WTC11 (cell line): ENCODE measurements at regions not wholly inside any gene's neighbourhood (a gene's known extent, or its start where the extent isn't known, plus 50 kb on each side); places are given as distances from the start of the nearest gene placed in this dataset.

Experiments
- ATAC-seq: fragments of 200-7000 bp; cut with Tn5 transposase; 2 replicates; pipeline ENCODE4 v1.10.0; 2021; ENCODE audit warnings: mild to moderate bottlenecking, moderate library complexity
- CTCF ChIA-PET: fragments of 300-600 bp; sonication (Branson Sonifier 250); formaldehyde crosslinking; loops from one replicate; lab custom pipeline; 2021; ENCODE audit warnings: antibody characterized with exemption; lab: Charles Lee
- POLR2A ChIA-PET: fragments of 350-600 bp; sonication (Branson Sonifier 250); formaldehyde crosslinking; loops from one replicate; lab custom pipeline; 2021; ENCODE audit warnings: antibody characterized with exemption; lab: Charles Lee
- DNase-seq: peaks from one replicate; pipeline ENCODE4 v3.0.0; 2021; ENCODE audit warnings: low spot score
- H3K27ac Mint-ChIP-seq: 2 replicates; pipeline ENCODE4 v1.8.0; 2021; ENCODE audit warnings: mixed read lengths
- H3K27me3 Mint-ChIP-seq: 2 replicates; pipeline ENCODE4 v1.8.0; 2021; ENCODE audit warnings: low read depth, mild to moderate bottlenecking, moderate library complexity, mixed read lengths
- H3K36me3 Mint-ChIP-seq: 2 replicates; pipeline ENCODE4 v1.8.0; 2021; ENCODE audit warnings: mixed read lengths
- H3K4me1 Mint-ChIP-seq: 2 replicates; pipeline ENCODE4 v1.8.0; 2022; ENCODE audit warnings: mixed read lengths
- H3K4me3 Mint-ChIP-seq: 2 replicates; pipeline ENCODE4 v1.8.0; 2021; ENCODE audit warnings: mild to moderate bottlenecking, moderate library complexity, mixed read lengths
- H3K9me3 Mint-ChIP-seq: 2 replicates; pipeline ENCODE4 v1.8.0; 2021; ENCODE audit warnings: mixed read lengths
- ELF4 ChIP-seq: sonication (generic); formaldehyde crosslinking; IDR thresholded peaks from 2 replicates; pipeline ENCODE4 v1.8.1; 2022; ENCODE audit warnings: low read depth, mild to moderate bottlenecking, moderate library complexity, missing genetic modification reagents
- ESRRA ChIP-seq: sonication (generic); formaldehyde crosslinking; IDR thresholded peaks from 2 replicates; pipeline ENCODE4 v1.8.1; 2022; ENCODE audit warnings: mild to moderate bottlenecking, missing genetic modification reagents, borderline replicate concordance
- FOXK1 ChIP-seq: sonication (generic); formaldehyde crosslinking; IDR thresholded peaks from 2 replicates; pipeline ENCODE4 v1.8.0; 2022; ENCODE audit warnings: mild to moderate bottlenecking, moderate library complexity, missing genetic modification reagents
- FOXP4 ChIP-seq: sonication (generic); formaldehyde crosslinking; IDR thresholded peaks from 2 replicates; pipeline ENCODE4 v1.8.0; 2022; ENCODE audit warnings: mild to moderate bottlenecking, missing genetic modification reagents
- GRHL2 ChIP-seq: fragments of 250-450 bp; sonication (Bioruptor Pico); IDR thresholded peaks from 2 replicates; pipeline ENCODE4 v1.8.0; 2022; ENCODE audit warnings: mild to moderate bottlenecking, moderate library complexity; ENCODE audit not compliant: insufficient replicate concordance, severe bottlenecking
- IRF1 ChIP-seq: sonication (generic); formaldehyde crosslinking; IDR thresholded peaks from 2 replicates; pipeline ENCODE4 v1.8.0; 2023; ENCODE audit warnings: missing genetic modification reagents
- IRF2 ChIP-seq: sonication (generic); formaldehyde crosslinking; IDR thresholded peaks from 2 replicates; pipeline ENCODE4 v1.8.0; 2022; ENCODE audit warnings: low read depth, missing genetic modification reagents, borderline replicate concordance
- JAZF1 ChIP-seq: fragments of 250-450 bp; sonication (Bioruptor Pico); IDR thresholded peaks from 2 replicates; pipeline ENCODE4 v1.9.0; 2021; ENCODE audit warnings: moderate library complexity, mild to moderate bottlenecking, inconsistent platforms
- JUN ChIP-seq: sonication (generic); formaldehyde crosslinking; IDR thresholded peaks from 2 replicates; pipeline ENCODE4 v1.8.0; 2023; ENCODE audit warnings: mild to moderate bottlenecking, missing genetic modification reagents
- MAX ChIP-seq: sonication (generic); formaldehyde crosslinking; IDR thresholded peaks from 2 replicates; pipeline ENCODE4 v1.8.0; 2022; ENCODE audit warnings: mild to moderate bottlenecking, missing genetic modification reagents
- NR1H2 ChIP-seq: sonication (generic); formaldehyde crosslinking; IDR thresholded peaks from 2 replicates; pipeline ENCODE4 v1.9.0; 2021; ENCODE audit warnings: mild to moderate bottlenecking, moderate library complexity, missing genetic modification reagents
- RORB ChIP-seq: fragments of 250-450 bp; sonication (Bioruptor Pico); IDR thresholded peaks from 2 replicates; pipeline ENCODE4 v1.9.0; 2021; ENCODE audit warnings: mild to moderate bottlenecking
- SP1 ChIP-seq: sonication (generic); formaldehyde crosslinking; conservative IDR thresholded peaks from 2 replicates; pipeline ENCODE4 v1.8.1; 2022; ENCODE audit warnings: missing genetic modification reagents
- TP53 ChIP-seq: sonication (generic); formaldehyde crosslinking; IDR thresholded peaks from 2 replicates; pipeline ENCODE4 v1.8.1; 2023; ENCODE audit warnings: mild to moderate bottlenecking, missing genetic modification reagents
- ZMAT4 ChIP-seq: fragments of 250-450 bp; sonication (Bioruptor Pico); IDR thresholded peaks from 2 replicates; pipeline ENCODE4 v1.9.0; 2021; ENCODE audit warnings: mild to moderate bottlenecking
- ZNF317 ChIP-seq: sonication (generic); formaldehyde crosslinking; IDR thresholded peaks from 2 replicates; pipeline ENCODE4 v1.8.1; 2023; ENCODE audit warnings: low read depth, mild to moderate bottlenecking, moderate library complexity, missing genetic modification reagents, borderline replicate concordance
- ZNF532 ChIP-seq: fragments of 250-450 bp; sonication (Bioruptor Pico); IDR thresholded peaks from 2 replicates; pipeline ENCODE4 v1.9.0; 2021; ENCODE audit warnings: mild to moderate bottlenecking, borderline replicate concordance
- TF ChIP-seq, protein P1 (sequence below): fragments of 250-450 bp; sonication (Bioruptor Pico); conservative IDR thresholded peaks from 2 replicates; pipeline ENCODE4 v1.9.0; 2021; ENCODE audit warnings: mild to moderate bottlenecking
- TF ChIP-seq, protein P2 (sequence below): fragments of 250-450 bp; sonication (Bioruptor Pico); IDR thresholded peaks from 2 replicates; pipeline ENCODE4 v1.9.0; 2021; ENCODE audit warnings: moderate library complexity, mild to moderate bottlenecking, inconsistent platforms, borderline replicate concordance
- TF ChIP-seq, protein P3 (sequence below): fragments of 250-450 bp; sonication (Bioruptor Pico); IDR thresholded peaks from 2 replicates; pipeline ENCODE4 v1.8.0; 2021; ENCODE audit warnings: mild to moderate bottlenecking
- TF ChIP-seq, protein P4 (sequence below): sonication (generic); formaldehyde crosslinking; IDR thresholded peaks from 2 replicates; pipeline ENCODE4 v1.8.0; 2022; ENCODE audit warnings: mild to moderate bottlenecking, missing genetic modification reagents

DNA sequence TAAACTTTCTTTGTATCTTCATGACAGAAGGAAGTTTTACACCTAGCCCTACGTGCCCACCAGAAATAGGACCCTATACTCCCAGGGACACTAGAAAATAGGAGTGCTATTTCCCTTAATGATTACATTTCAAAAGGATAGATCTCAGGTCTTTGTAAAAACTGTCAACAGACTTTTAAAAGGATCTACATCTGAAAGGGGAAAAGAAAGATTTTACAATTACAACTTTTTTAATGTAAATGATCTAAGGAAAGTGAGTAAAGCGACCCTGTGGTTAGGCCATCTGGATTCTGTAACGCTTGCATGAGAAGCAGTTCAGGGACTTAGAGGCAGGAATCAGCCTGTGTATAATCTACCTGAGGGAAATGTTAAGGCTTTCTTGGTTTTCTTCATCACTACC lies 431.8 kb upstream of the MC4R start:
- CTCF ChIA-PET: no interaction called here
- Mint-ChIP-seq H3K9me3 (peaks cover 10% of the 10 kb centered on the region), H3K4me1 (peaks cover 22% of the 10 kb centered on the region), H3K27ac (no peak overlapping the region), H3K27me3 (peaks cover 93% of the 10 kb centered on the region), H3K36me3 (peaks cover 14% of the 10 kb centered on the region), H3K4me3 (peak overlapping the region; percentile 51)
- POLR2A ChIA-PET: no interaction called here
- TF ChIP-seq MAX (CRISPR knock-in tag) (no peak), FOXK1 (CRISPR knock-in tag) (peak; percentile 20; the same call in 1 of the 2 replicates), RORB (CRISPR knock-in tag) (no peak), ZMAT4 (CRISPR knock-in tag) (peak; percentile 97), JAZF1 (CRISPR knock-in tag) (peak; percentile 47; the same call in 1 of the 2 replicates)
- TF ChIP-seq, protein P1, sequence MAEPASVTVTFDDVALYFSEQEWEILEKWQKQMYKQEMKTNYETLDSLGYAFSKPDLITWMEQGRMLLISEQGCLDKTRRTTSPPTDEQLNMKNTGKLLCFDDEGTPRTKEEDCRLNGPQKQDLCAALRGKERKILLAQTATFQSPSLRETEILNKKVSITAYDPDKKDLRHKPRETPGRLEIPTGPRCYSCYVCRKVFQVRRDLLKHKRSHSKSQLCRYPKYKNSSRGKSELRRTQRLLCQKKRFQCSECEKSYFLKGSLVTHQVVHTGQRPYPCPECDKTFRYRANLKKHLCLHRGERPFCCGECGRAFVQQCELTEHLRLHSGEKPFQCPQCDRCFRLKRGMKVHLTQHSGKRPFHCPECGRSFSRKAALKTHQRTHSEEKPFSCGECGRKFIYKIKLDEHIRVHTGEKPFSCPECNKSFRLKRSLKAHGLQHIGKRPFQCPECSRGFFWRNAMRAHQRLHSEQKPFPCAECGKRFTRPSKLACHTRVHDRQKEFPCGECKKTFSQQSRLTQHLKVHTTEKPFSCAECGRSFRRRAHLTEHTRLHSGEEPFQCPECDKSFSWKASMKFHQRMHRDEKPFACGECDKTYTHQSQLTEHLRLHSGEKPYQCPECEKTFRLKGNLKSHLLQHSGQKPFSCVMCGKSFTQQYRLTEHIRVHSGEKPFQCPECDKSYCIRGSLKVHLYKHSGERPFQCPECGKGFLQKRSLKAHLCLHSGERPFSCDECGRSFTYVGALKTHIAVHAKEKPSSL (CRISPR knock-in tag): 0 out of 2 replicates have a peak, but pooled peaks have one; percentile 33
- TF ChIP-seq, protein P2, sequence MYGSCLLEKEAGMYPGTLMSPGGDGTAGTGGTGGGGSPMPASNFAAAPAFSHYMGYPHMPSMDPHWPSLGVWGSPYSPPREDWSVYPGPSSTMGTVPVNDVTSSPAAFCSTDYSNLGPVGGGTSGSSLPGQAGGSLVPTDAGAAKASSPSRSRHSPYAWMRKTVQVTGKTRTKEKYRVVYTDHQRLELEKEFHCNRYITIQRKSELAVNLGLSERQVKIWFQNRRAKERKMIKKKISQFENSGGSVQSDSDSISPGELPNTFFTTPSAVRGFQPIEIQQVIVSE (CRISPR knock-in tag): no peak
- ATAC-seq: peak; percentile 97
- no peak for DNase-seq

- no peak for ATAC-seq
- no peak overlapping the region for H3K27ac Mint-ChIP-seq
- no peak for TF ChIP-seq GRHL2 (CRISPR knock-in tag)
- no peak for TF ChIP-seq SP1 (CRISPR knock-in tag)
- no peak for TF ChIP-seq IRF1 (CRISPR knock-in tag)
- TF ChIP-seq FOXP4 (CRISPR knock-in tag): no peak
- no peak for TF ChIP-seq IRF2 (CRISPR knock-in tag)
- TF ChIP-seq ELF4 (CRISPR knock-in tag): no peak
- TF ChIP-seq, protein P3, sequence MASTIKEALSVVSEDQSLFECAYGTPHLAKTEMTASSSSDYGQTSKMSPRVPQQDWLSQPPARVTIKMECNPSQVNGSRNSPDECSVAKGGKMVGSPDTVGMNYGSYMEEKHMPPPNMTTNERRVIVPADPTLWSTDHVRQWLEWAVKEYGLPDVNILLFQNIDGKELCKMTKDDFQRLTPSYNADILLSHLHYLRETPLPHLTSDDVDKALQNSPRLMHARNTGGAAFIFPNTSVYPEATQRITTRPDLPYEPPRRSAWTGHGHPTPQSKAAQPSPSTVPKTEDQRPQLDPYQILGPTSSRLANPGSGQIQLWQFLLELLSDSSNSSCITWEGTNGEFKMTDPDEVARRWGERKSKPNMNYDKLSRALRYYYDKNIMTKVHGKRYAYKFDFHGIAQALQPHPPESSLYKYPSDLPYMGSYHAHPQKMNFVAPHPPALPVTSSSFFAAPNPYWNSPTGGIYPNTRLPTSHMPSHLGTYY (CRISPR knock-in tag): no peak
- no peak for TF ChIP-seq ZNF317
- no peak for TF ChIP-seq ESRRA (CRISPR knock-in tag)
- TF ChIP-seq ZNF532: no peak
- TF ChIP-seq, protein P4, sequence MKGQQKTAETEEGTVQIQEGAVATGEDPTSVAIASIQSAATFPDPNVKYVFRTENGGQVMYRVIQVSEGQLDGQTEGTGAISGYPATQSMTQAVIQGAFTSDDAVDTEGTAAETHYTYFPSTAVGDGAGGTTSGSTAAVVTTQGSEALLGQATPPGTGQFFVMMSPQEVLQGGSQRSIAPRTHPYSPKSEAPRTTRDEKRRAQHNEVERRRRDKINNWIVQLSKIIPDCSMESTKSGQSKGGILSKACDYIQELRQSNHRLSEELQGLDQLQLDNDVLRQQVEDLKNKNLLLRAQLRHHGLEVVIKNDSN: no peak
- no peak for TF ChIP-seq JUN
- no peak for TF ChIP-seq TP53 (CRISPR knock-in tag)
- TF ChIP-seq NR1H2 (CRISPR knock-in tag): no peak
These were observed 437.4 kb upstream of the MC4R start for GRCh38 chr18:60809937-60810336.

More at GRCh38 chr18:60809937-60810336, 437.4 kb upstream of the MC4R start:
- no peak for DNase-seq
- Mint-ChIP-seq H3K9me3 (no peaks in the 10 kb centered on the region), H3K4me1 (peaks cover 20% of the 10 kb centered on the region), H3K27me3 (peaks cover 56% of the 10 kb centered on the region), H3K4me3 (no peak overlapping the region), H3K36me3 (no peaks in the 10 kb centered on the region)
- ChIA-PET POLR2A (no interaction called here), CTCF (interaction anchor here (0.7 to 2.9 kb wide), 2 partner anchors 14 to 16 kb away, joined by 3 to 23 read pairs; no protein-coding TSS in a partner anchor)
